ENCODE measurements at regions not wholly inside any gene's neighbourhood (a gene's known extent, or its start where the extent isn't known, plus 50 kb on each side); places are given as distances from the start of the nearest gene placed in this dataset.
"Not testable (repeated sequence)": the region's sequence is repeated elsewhere in the genome, so short reads cannot be mapped to it uniquely, and the experiment has no call there.

DNA sequence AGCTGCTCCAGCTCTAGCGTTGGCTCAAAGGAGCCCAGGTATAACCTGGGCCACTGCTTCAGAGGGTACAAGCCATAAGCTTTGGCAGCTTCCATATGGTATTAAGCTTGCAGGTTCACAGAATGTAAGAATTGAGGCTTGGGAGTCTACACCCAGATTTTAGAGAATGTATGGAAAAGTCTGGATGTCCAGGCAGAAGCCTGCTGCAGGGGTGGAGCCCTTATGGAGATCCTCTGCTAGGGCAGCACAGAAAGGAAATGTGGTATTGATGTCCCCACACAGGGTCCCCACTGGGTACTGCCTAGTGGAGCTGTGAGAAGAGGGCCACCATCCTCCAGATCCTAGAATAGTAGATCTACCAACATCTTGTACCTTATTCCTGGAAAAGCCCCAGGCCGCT, 626.9 kb downstream of the MAT2B start:
- no peak for DNase-seq (ENCODE audit: low read depth)
- TF ChIP-seq, protein P1, sequence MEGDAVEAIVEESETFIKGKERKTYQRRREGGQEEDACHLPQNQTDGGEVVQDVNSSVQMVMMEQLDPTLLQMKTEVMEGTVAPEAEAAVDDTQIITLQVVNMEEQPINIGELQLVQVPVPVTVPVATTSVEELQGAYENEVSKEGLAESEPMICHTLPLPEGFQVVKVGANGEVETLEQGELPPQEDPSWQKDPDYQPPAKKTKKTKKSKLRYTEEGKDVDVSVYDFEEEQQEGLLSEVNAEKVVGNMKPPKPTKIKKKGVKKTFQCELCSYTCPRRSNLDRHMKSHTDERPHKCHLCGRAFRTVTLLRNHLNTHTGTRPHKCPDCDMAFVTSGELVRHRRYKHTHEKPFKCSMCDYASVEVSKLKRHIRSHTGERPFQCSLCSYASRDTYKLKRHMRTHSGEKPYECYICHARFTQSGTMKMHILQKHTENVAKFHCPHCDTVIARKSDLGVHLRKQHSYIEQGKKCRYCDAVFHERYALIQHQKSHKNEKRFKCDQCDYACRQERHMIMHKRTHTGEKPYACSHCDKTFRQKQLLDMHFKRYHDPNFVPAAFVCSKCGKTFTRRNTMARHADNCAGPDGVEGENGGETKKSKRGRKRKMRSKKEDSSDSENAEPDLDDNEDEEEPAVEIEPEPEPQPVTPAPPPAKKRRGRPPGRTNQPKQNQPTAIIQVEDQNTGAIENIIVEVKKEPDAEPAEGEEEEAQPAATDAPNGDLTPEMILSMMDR (IDR thresholded peaks at IDR 0.05; ENCODE audit: control insufficient read depth, extremely low read depth, insufficient read depth): no peak
- H3K4me3 ChIP-seq (ENCODE audit: low read depth, low read length): no peak overlapping the region

DNA sequence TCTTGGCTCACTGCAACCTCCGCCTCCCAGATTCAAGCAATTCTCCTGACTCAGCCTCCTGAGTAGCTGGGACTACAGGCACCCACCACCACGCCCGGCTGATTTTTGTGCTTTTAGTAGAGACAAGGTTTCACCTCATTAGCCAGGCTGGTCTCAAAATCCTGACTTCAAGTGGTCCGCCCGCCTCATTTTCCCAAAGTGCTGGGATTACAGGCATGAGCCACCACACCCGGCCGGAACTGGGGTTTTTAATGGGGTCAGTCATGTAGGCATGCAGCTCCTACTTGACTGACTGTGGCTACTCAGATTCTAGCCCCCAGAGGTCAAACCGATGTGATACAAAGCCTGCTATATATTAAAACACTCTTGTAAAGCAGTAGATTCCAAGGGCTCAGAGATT, 631.7 kb downstream of the MAT2B start:
- TF ChIP-seq, protein P1 (IDR thresholded peaks at IDR 0.05; ENCODE audit: control insufficient read depth, extremely low read depth, insufficient read depth): no peak
- H3K4me3 ChIP-seq (ENCODE audit: low read depth, low read length): no peak overlapping the region
- no peak for DNase-seq (ENCODE audit: low read depth)

DNA sequence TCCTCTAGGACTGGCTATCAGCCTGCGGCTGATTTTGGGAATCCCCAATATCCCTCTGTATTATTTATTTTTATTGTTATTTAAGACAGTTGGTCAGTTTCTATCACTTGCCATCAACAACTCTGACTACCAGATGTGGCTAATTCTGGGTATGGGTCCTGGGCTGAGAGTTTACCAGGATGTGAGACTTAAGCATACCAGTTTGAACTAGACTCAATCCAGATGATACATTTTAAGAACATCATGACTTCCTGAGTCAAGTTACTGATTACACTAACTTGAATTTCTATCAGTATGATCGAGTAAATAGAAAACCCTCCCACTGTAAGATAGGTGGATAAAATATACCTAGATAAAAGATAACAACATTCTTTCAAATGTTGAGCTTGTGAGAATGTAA, 634.0 kb downstream of the MAT2B start:
- TF ChIP-seq, protein P1 (IDR thresholded peaks at IDR 0.05; ENCODE audit: control insufficient read depth, extremely low read depth, insufficient read depth): no peak
- no peak overlapping the region for H3K4me3 ChIP-seq (ENCODE audit: low read depth, low read length)
- DNase-seq (ENCODE audit: low read depth): no peak

DNA sequence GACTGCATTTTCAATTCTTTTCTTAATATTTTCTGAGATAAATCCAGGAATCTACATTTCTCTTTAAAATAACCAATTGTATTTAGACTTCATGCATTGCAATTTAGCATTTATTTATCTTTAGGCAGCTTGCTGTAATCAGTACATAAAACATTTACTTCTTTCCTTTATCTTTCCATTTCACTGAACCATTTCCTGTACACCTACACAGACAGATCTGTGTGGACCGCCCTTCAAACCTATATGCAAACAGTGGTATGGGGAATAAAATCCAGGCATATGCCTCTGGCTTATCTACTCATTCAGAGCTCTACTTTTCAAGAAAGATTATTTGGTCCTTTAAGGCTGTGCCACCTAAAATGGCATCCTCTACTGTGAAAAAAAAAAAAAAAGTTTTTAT, 640.0 kb downstream of the MAT2B start:
- TF ChIP-seq, protein P1 (IDR thresholded peaks at IDR 0.05; ENCODE audit: control insufficient read depth, extremely low read depth, insufficient read depth): no peak
- DNase-seq (ENCODE audit: low read depth): no peak
- no peak overlapping the region for H3K4me3 ChIP-seq (ENCODE audit: low read depth, low read length)

DNA sequence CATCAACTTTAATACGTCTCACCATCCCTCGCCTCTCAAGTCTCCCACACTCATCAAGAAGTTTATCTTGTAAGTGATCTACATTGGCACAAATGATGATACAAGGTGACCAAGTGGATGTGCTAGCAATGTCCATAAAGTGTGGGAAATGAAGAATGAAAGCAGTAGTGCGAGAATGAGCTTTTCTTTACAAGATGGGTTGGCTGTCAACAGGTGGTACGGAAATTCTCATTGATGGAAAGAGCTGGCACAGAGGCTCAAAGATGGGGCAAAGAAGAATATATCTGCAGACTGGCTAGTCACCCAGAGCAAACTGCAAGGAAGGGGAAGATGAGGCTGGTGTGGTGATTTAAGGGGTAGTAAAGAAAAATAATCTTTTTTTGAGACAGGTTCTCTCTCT, 640.8 kb downstream of the MAT2B start:
- DNase-seq (ENCODE audit: low read depth): no peak
- no peak overlapping the region for H3K4me3 ChIP-seq (ENCODE audit: low read depth, low read length)
- TF ChIP-seq, protein P1 (IDR thresholded peaks at IDR 0.05; ENCODE audit: control insufficient read depth, extremely low read depth, insufficient read depth): no peak

DNA sequence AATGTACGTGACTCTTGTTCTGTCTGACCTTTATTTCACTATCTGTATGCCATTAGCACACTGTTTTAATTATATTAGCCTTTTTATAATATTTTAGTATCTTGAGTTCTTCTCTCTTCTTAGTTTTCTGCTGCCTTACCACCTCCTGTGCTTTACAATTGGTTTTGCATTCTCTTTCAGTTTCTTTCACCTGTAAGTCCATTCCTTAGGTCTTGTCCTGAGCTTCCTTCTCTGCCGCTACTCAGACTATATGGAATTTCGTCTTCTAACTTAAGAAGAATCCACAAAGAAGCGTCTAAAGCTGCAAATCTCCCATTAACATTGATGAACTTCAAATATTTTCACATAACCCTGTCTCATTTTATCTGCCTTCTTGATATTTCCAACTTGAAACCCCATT, 642.9 kb downstream of the MAT2B start:
- DNase-seq (ENCODE audit: low read depth): no peak
- H3K4me3 ChIP-seq (ENCODE audit: low read depth, low read length): no peak overlapping the region
- TF ChIP-seq, protein P1 (IDR thresholded peaks at IDR 0.05; ENCODE audit: control insufficient read depth, extremely low read depth, insufficient read depth): no peak

DNA sequence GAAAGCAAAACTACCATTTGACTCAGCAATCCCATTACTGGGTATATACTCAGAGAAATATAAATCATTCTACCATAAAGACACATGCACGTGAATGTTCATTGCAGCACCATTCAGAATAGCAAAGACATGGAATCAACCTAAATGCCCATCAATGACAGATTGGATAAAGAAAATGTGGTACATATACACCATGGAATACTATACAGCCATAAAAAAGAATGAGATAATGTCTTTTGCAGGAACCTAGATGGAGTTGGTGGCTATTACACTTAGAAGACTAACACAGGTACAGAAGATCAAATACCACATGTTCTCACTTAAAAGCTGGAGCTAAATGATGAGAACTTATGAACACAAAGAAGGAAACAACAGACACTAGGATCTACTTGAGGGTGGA, 647.1 kb downstream of the MAT2B start:
- not testable (repeated sequence) for H3K4me3 ChIP-seq (ENCODE audit: low read depth, low read length); DNase-seq (ENCODE audit: low read depth)

All from LNCaP clone FGC (cell line).